Cardiac fibroblast (primary cell): ENCODE measurements at regions not wholly inside any gene's neighbourhood (a gene's known extent, or its start where the extent isn't known, plus 50 kb on each side); places are given as distances from the start of the nearest gene placed in this dataset.
A peak's percentile ranks its signal among the peaks of the same experiment; 100 is the strongest.

Experiments used
- DNase-seq, 2 donors: peaks; one replicate each; pipeline versions ENCODE4 v3.0.0 to v3.0.0-alpha.2; 2010; ENCODE audit warnings: low read depth in 2 of 2
- H3K4me3 ChIP-seq, 2 donors: replicated peaks in 1 of 2; 1 replicate in 1 of 2; 2 replicates in 1 of 2; pipeline ENCODE4 v1.5.1; 2011; ENCODE audit warnings: low read depth in 2 of 2, low read length in 2 of 2, mild to moderate bottlenecking in 2 of 2, moderate library complexity in 1 of 2
- CTCF ChIP-seq: IDR thresholded peaks from one replicate; pipeline ENCODE4 v1.5.1; 2011; ENCODE audit warnings: low read depth, mild to moderate bottlenecking, low read length, inconsistent platforms

- H3K4me3 ChIP-seq = no peak overlapping the region
- TF ChIP-seq CTCF = no peak
- DNase-seq = no peak
These were observed 137.9 kb upstream of the TMCC3 start for GRCh38 chr12:94788298-94788697.

DNA sequence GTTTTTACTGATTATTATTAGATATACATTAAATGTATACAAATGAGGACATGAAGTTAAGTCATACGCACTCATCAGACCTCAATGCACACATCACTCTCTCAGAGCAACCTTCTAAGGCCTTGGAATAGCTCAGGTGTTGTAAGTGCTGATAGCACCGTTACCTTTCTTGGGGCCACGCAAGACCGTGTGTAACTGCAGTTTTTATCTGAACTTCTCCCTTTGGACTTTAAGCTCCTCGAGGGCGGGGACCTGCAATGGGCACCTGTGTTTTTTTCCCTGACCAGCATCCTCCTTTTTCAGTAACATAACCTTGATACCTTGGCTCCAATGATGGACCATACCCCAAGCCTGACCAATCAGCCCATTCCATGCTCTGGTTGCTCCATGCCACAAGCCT, 136.5 kb upstream of the TMCC3 start:
- H3K4me3 ChIP-seq = no peak overlapping the region
- DNase-seq = no peak
- TF ChIP-seq CTCF = no peak

DNA sequence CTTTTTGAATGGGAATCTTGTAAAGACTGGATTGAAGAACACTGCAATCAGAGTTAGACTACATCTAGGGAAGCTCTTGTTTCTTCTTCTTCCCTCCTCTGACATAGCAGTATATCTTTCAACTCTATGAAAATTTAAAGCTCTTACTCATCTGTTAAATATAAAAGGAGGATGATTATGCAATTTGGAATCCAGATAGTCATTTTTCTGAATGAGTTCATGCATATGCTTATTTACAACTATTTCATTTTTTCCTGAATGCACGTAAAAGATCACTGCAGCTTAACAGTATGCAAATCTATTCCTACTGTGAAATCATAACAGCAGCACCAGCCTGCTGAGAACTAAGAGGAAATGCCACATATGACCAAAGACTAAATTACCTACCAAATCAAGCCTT, 133.5 kb upstream of the TMCC3 start:
- peak in 1 of 2 donors; percentile 68 for DNase-seq
- no peak overlapping the region for H3K4me3 ChIP-seq
- no peak for TF ChIP-seq CTCF

GRCh38 chr12:94783343-94783742, 133.0 kb upstream of the TMCC3 start:
- no peak for DNase-seq
- TF ChIP-seq CTCF = no peak
- no peak overlapping the region for H3K4me3 ChIP-seq

DNA sequence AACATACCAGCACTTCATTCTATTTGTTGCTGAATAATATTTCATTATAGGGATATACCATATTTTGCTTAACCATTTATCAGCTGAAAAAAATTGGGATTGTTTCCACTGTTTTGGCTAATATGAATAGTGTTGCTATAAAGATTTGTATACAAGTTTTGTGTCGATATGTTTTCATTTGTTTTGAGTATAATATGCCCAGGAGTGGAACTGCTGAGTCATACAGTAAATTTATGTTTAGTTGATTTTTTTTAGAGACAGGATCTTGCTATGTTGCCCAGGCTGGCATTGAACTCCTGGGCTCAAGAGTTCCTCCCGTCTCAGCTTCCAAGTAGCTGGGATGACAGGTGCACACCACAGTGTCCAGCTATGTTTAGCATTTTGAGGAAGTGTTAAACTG, 131.5 kb upstream of the TMCC3 start:
- H3K4me3 ChIP-seq = no peak overlapping the region
- DNase-seq = no peak
- TF ChIP-seq CTCF = no peak

DNA sequence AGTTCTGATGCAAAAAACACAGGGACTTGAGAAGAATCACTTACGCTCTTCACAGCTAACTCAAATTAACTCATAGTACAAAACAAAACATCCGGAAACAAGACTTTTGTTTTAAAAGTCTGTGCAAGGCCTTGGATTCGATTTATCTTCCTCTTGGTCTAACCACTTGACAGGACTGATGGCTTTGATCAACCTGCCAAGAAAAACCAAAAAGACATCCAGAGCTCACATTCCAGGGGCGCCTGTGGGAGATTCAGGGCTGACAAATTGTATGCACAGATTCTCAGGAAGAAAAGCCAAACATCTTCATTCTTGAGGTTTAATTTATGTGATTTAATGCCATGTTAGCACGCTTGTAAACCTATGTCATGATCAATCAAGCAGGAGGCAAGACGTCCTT, 129.1 kb upstream of the TMCC3 start:
- peak; percentile 57 to 76 for DNase-seq
- no peak overlapping the region for H3K4me3 ChIP-seq
- TF ChIP-seq CTCF = no peak

- no peak overlapping the region for H3K4me3 ChIP-seq
These were observed 127.6 kb upstream of the TMCC3 start for GRCh38 chr12:94777936-94778335.

More at GRCh38 chr12:94777936-94778335, 127.6 kb upstream of the TMCC3 start:
- DNase-seq = no peak
- no peak for TF ChIP-seq CTCF
